LNCAP (cell line): ENCODE measurements at regions not wholly inside any gene's neighbourhood (a gene's known extent, or its start where the extent isn't known, plus 50 kb on each side); places are given as distances from the start of the nearest gene placed in this dataset.

ENCODE experiments used
- TF ChIP-seq, protein P1 (sequence below): fragments of 450-650 bp; IDR thresholded peaks from 2 replicates; pipeline ENCODE4 v1.5.1; 2017; ENCODE audit warnings: mild to moderate bottlenecking

DNA sequence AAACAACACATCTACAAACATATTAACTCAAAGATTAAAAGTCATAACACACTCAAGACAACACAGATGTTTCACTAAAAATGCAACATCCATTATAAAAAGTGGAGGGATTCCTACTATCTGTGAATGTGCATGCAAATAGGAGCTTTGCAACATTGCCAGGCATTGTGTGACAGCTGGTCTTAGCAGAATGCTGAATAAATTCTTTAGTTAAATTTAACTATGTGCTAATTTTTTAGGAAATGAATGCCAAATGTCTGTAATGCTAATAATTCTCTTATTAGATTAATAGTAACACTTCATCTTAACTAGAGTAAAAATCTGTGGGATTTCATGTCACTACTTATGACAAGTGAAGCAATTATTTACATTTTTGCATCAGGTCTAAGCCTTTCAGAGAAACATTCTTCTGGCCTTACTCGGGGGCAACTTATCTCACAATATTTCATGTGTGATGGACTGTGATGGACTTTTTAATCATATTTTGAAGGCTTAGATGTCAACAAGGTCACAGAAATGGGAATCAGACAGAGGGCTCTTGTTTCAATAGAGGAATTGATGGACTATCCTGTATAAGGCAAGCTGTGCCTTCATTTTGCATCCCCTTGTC, 524.6 kb upstream of the KCND2 start:
- TF ChIP-seq, protein P1, sequence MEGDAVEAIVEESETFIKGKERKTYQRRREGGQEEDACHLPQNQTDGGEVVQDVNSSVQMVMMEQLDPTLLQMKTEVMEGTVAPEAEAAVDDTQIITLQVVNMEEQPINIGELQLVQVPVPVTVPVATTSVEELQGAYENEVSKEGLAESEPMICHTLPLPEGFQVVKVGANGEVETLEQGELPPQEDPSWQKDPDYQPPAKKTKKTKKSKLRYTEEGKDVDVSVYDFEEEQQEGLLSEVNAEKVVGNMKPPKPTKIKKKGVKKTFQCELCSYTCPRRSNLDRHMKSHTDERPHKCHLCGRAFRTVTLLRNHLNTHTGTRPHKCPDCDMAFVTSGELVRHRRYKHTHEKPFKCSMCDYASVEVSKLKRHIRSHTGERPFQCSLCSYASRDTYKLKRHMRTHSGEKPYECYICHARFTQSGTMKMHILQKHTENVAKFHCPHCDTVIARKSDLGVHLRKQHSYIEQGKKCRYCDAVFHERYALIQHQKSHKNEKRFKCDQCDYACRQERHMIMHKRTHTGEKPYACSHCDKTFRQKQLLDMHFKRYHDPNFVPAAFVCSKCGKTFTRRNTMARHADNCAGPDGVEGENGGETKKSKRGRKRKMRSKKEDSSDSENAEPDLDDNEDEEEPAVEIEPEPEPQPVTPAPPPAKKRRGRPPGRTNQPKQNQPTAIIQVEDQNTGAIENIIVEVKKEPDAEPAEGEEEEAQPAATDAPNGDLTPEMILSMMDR, result no peak

DNA sequence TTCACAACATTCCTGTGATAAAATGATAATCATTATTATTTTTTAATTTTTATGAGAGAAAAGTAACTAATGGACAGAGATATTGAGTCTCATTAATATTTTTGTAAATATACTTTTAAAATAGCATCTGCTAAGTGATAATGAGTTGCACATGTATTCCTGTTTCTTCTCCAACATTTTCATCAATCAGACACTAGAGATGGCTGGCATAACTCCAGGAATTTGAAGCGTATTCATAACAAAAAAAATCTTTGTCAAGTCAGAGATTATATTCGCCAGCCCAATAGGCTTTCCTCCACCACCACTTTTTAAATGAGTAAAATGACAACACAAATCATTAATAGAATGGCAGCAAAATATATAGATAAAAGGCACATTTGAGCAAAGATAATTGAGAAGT, 524.0 kb upstream of the KCND2 start:
- TF ChIP-seq, protein P1, result no peak

- TF ChIP-seq, protein P1, result no peak
Observed at GRCh38 chr7:119756687-119757086, 516.3 kb upstream of the KCND2 start.

- TF ChIP-seq, protein P1, result no peak
Observed at GRCh38 chr7:119758254-119758653, 514.7 kb upstream of the KCND2 start.

GRCh38 chr7:119761776-119762175, 511.2 kb upstream of the KCND2 start:
- TF ChIP-seq, protein P1, result no peak

- TF ChIP-seq, protein P1, result no peak
Observed at GRCh38 chr7:119782286-119782685, 490.7 kb upstream of the KCND2 start.

DNA sequence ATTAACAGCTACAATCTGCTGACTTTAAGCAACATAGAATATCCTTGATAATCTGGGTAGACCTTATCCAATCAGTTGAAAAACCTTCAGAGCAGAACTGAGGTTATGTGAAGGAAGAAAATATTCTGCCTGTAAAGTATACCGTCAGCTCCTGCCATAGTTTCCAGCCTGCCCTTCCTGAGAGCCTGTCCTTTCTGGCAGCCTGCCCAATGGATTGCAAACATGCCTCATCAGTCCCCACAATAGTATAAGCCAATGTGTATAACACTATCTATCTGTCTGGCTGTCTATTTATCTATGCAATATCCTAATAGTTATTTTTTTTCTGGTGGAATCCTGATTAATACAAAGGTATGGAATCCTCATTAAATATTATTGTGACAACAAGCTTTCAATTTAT, 489.2 kb upstream of the KCND2 start:
- TF ChIP-seq, protein P1, result no peak

DNA sequence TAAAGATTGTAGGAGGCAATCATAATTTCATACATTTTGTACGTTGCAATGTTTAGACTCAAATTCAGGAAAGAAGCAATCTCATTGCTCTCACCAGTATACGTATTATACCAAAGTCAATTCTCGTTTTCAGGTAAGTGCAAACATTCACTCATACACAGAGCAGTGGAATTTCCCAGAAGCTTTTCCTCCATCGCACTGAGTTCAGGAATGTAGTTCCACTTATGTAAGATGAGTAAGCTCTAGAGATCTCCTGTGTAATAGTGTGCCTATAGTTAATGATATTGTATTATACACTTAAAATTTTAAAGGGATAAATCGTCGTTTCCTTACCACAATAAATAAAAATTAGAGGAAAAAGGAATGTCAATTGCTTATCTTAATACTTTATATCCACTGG, 470.8 kb upstream of the KCND2 start:
- TF ChIP-seq, protein P1, result no peak
